Esophagus muscularis mucosa (tissue), 4 donors: ENCODE measurements at regions not wholly inside any gene's neighbourhood (a gene's known extent, or its start where the extent isn't known, plus 50 kb on each side); places are given as distances from the start of the nearest gene placed in this dataset.

Experiments used
- DNase-seq: peaks from one replicate; pipeline ENCODE4 v3.0.0-alpha.2; 2017; ENCODE audit errors: extremely low spot score
- H3K27ac ChIP-seq, 4 donors: fragments of 200-600 bp; sonication (generic); replicated peaks in 1 of 4; 1 replicate in 3 of 4; 2 replicates in 1 of 4; pipeline ENCODE4 v1.5.1; 2016 to 2019; ENCODE audit warnings: mild to moderate bottlenecking in 1 of 4
- H3K27me3 ChIP-seq, 4 donors: fragments of 200-600 bp; sonication (generic); one replicate each; pipeline versions ENCODE4 v1.5.1 to v1.6.0; 2016 to 2019
- H3K36me3 ChIP-seq, 4 donors: fragments of 200-600 bp; sonication (generic); one replicate each; pipeline ENCODE4 v1.5.1; 2016 to 2019
- H3K4me1 ChIP-seq, 4 donors: fragments of 200-600 bp; sonication (generic); one replicate each; pipeline ENCODE4 v1.5.1; 2016 to 2019
- H3K4me3 ChIP-seq, 4 donors: fragments of 200-600 bp; sonication (generic); 1 replicate in 2 of 4; 2 replicates in 2 of 4; pipeline ENCODE4 v1.5.1; 2016 to 2019; ENCODE audit warnings: mild to moderate bottlenecking in 4 of 4, moderate library complexity in 1 of 4
- H3K9me3 ChIP-seq, 4 donors: fragments of 200-600 bp; sonication (generic); 1 replicate in 3 of 4; 2 replicates in 1 of 4; pipeline ENCODE4 v1.5.1; 2016 to 2019
- CTCF ChIP-seq, 3 experiments: fragments of 200-600 bp in 2 of 3; fragments of 450-650 bp in 1 of 3; sonication (generic) in 2 of 3; IDR thresholded peaks; one replicate each; pipeline ENCODE4 v1.5.1; 2017 to 2019; ENCODE audit warnings: antibody characterized with exemption in 3 of 3, mild to moderate bottlenecking in 2 of 3, moderate library complexity in 1 of 3
- EP300 ChIP-seq: sonication (generic); formaldehyde crosslinking; IDR thresholded peaks from one replicate; pipeline ENCODE4 v1.6.1; 2017; ENCODE audit warnings: antibody characterized with exemption
- POLR2A ChIP-seq: fragments of 450-650 bp; IDR thresholded peaks from one replicate; pipeline ENCODE4 v1.6.1; 2017; ENCODE audit warnings: antibody characterized with exemption, moderate library complexity, mild to moderate bottlenecking, low read depth
- POLR2AphosphoS5 ChIP-seq, 2 donors: sonication (generic); formaldehyde crosslinking; IDR thresholded peaks; one replicate each; pipeline ENCODE4 v1.6.1; 2017; ENCODE audit warnings: antibody characterized with exemption in 2 of 2
- WGBS: methylation state at CpG from one replicate; pipeline ENCODE4 v1.1.5; 2018; 5-methylcytosine and 5-hydroxymethylcytosine counted together
- intact Hi-C: fragments of 100-400 bp; cut with DNase I; formaldehyde crosslinking; loops from one replicate; pipeline ENCODE4 v1.15.1; 2023

- TF ChIP-seq EP300: no peak
- TF ChIP-seq POLR2AphosphoS5 (IDR thresholded peaks at IDR 0.05): no peak
- TF ChIP-seq POLR2A: no peak
- no peak for TF ChIP-seq CTCF (IDR thresholded peaks at IDR 0.05)
- Histone ChIP-seq H3K27ac (no peak overlapping the region), H3K9me3 (no peaks in the 10 kb centered on the region), H3K4me3 (no peak overlapping the region), H3K4me1 (no peaks in the 10 kb centered on the region), H3K27me3 (no peaks in the 10 kb centered on the region), H3K36me3 (no peaks in the 10 kb centered on the region)
- no peak for DNase-seq
- 83% methylated on average over 5 of the region's 5 CpGs for WGBS
- intact Hi-C loops: no loop called here
Observed at GRCh38 chr21:25427828-25428227, 179.5 kb downstream of the MRPL39 start.

GRCh38 chr21:25426580-25426979, 180.7 kb downstream of the MRPL39 start:
- Histone ChIP-seq H3K4me1 (no peaks in the 10 kb centered on the region), H3K36me3 (no peaks in the 10 kb centered on the region), H3K27ac (no peak overlapping the region), H3K27me3 (no peaks in the 10 kb centered on the region), H3K9me3 (no peaks in the 10 kb centered on the region), H3K4me3 (no peak overlapping the region)
- 91% methylated on average over 4 of the region's 4 CpGs for whole genome bisulfite sequencing
- intact Hi-C loops: no loop called here
- DNase-seq: no peak
- TF ChIP-seq CTCF (IDR thresholded peaks at IDR 0.05) (no peak), EP300 (no peak), POLR2A (no peak), POLR2AphosphoS5 (IDR thresholded peaks at IDR 0.05) (no peak)

- H3K36me3 ChIP-seq: no peaks in the 10 kb centered on the region
- H3K9me3 ChIP-seq: no peaks in the 10 kb centered on the region
- no peaks in the 10 kb centered on the region for H3K27me3 ChIP-seq
- no peak for DNase-seq
- WGBS: 84% methylated on average over 2 of the region's 2 CpGs
- TF ChIP-seq EP300 (no peak), CTCF (IDR thresholded peaks at IDR 0.05) (no peak), POLR2AphosphoS5 (IDR thresholded peaks at IDR 0.05) (no peak), POLR2A (no peak)
- no peaks in the 10 kb centered on the region for H3K4me1 ChIP-seq
- H3K4me3 ChIP-seq: no peak overlapping the region
- intact Hi-C loops: no loop called here
- no peak overlapping the region for H3K27ac ChIP-seq
Observed at GRCh38 chr21:25425156-25425555, 182.1 kb downstream of the MRPL39 start.

GRCh38 chr21:25424634-25425033, 182.6 kb downstream of the MRPL39 start:
- intact Hi-C loops: no loop called here
- 88% methylated on average over 2 of the region's 2 CpGs for WGBS
- Histone ChIP-seq H3K4me1 (no peaks in the 10 kb centered on the region), H3K9me3 (no peaks in the 10 kb centered on the region), H3K27ac (no peak overlapping the region), H3K36me3 (no peaks in the 10 kb centered on the region), H3K4me3 (no peak overlapping the region), H3K27me3 (no peaks in the 10 kb centered on the region)
- no peak for DNase-seq
- TF ChIP-seq EP300 (no peak), POLR2AphosphoS5 (IDR thresholded peaks at IDR 0.05) (no peak), CTCF (IDR thresholded peaks at IDR 0.05) (no peak), POLR2A (no peak)

- Histone ChIP-seq H3K27me3 (no peaks in the 10 kb centered on the region), H3K4me1 (no peaks in the 10 kb centered on the region), H3K27ac (no peak overlapping the region), H3K9me3 (no peaks in the 10 kb centered on the region), H3K4me3 (no peak overlapping the region), H3K36me3 (no peaks in the 10 kb centered on the region)
- DNase-seq: no peak
- 62% methylated on average over 4 of the region's 4 CpGs for WGBS
- TF ChIP-seq POLR2AphosphoS5 (IDR thresholded peaks at IDR 0.05) (no peak), EP300 (no peak), POLR2A (no peak), CTCF (IDR thresholded peaks at IDR 0.05) (no peak)
- intact Hi-C loops: no loop called here
Observed at GRCh38 chr21:25424048-25424447, 183.2 kb downstream of the MRPL39 start.
